ENCODE measurements at regions not wholly inside any gene's neighbourhood (a gene's known extent, or its start where the extent isn't known, plus 50 kb on each side); places are given as distances from the start of the nearest gene placed in this dataset.
A peak's percentile ranks its signal among the peaks of the same experiment; 100 is the strongest.
"Not testable (repeated sequence)": the region's sequence is repeated elsewhere in the genome, so short reads cannot be mapped to it uniquely, and the experiment has no call there.

- Histone ChIP-seq H3K9ac (ENCODE audit: low read length) (no peak overlapping the region), H3K9me2 (replicated peaks; ENCODE audit: insufficient read depth, low read length) (no peaks in the 10 kb centered on the region), H3K27me3 (replicated peaks; ENCODE audit: insufficient read depth, low read length) (no peaks in the 10 kb centered on the region), H3K4me2 (ENCODE audit: low read depth, low read length) (no peak overlapping the region), H4K20me1 (ENCODE audit: insufficient read depth, low read length) (peaks cover 16% of the 10 kb centered on the region), H3F3A (ENCODE audit: insufficient read depth, low read length) (peaks cover 15% of the 10 kb centered on the region), H3K36me3 (replicated peaks; ENCODE audit: insufficient read depth, low read length) (no peaks in the 10 kb centered on the region), H3K4me3 (ENCODE audit: low read length) (no peak overlapping the region), H3K79me2 (ENCODE audit: low read length) (peaks cover 88% of the 10 kb centered on the region), H3K27ac (ENCODE audit: low read length) (no peak overlapping the region), H3K9me3 (replicated peaks; ENCODE audit: insufficient read depth, low read length) (no peaks in the 10 kb centered on the region), H3K4me1 (ENCODE audit: low read length) (peaks cover 13% of the 10 kb centered on the region), H2AFZ (ENCODE audit: low read length) (no peak overlapping the region)
- no peak for DNase-seq
- no peak for TF ChIP-seq EZH2 (optimal IDR thresholded peaks at IDR 0.05; ENCODE audit: low read depth, low read length)
These were observed 271.7 kb upstream of the MKLN1 start for GRCh38 chr7:131056007-131056406.

GRCh38 chr7:131057015-131057793, 270.5 kb upstream of the MKLN1 start:
- Histone ChIP-seq H3K27me3 (replicated peaks; ENCODE audit: insufficient read depth, low read length) (no peaks in the 10 kb centered on the region), H2AFZ (ENCODE audit: low read length) (no peak overlapping the region), H3K4me2 (ENCODE audit: low read depth, low read length) (peak overlapping the region; percentile 55), H3K4me1 (ENCODE audit: low read length) (peaks cover 13% of the 10 kb centered on the region), H3F3A (ENCODE audit: insufficient read depth, low read length) (peaks cover 15% of the 10 kb centered on the region), H3K79me2 (ENCODE audit: low read length) (peaks cover 92% of the 10 kb centered on the region), H3K9me2 (replicated peaks; ENCODE audit: insufficient read depth, low read length) (no peaks in the 10 kb centered on the region), H4K20me1 (ENCODE audit: insufficient read depth, low read length) (peaks cover 13% of the 10 kb centered on the region), H3K4me3 (ENCODE audit: low read length) (peak overlapping the region; percentile 5; the same call in 1 of the 2 replicates), H3K27ac (ENCODE audit: low read length) (peak overlapping the region; percentile 66), H3K9ac (ENCODE audit: low read length) (peak overlapping the region; percentile 22; the same call in 1 of the 2 replicates), H3K9me3 (replicated peaks; ENCODE audit: insufficient read depth, low read length) (no peaks in the 10 kb centered on the region), H3K36me3 (replicated peaks; ENCODE audit: insufficient read depth, low read length) (no peaks in the 10 kb centered on the region)
- TF ChIP-seq EZH2 (optimal IDR thresholded peaks at IDR 0.05; ENCODE audit: low read depth, low read length) (no peak), CTCF (IDR thresholded peaks at IDR 0.05; ENCODE audit: low read length) (no peak), EZH2phosphoT487 (IDR thresholded peaks at IDR 0.05; ENCODE audit: low read length) (no peak)
- peak; percentile 89 for DNase-seq

GRCh38 chr7:131057794-131058070, 269.9 kb upstream of the MKLN1 start:
- H3K4me2 ChIP-seq (ENCODE audit: low read depth, low read length): peak overlapping the region; percentile 55
- H3K79me2 ChIP-seq (ENCODE audit: low read length): peaks cover 92% of the 10 kb centered on the region
- H3K9ac ChIP-seq (ENCODE audit: low read length): peak overlapping the region; percentile 22; the same call in 1 of the 2 replicates

GRCh38 chr7:131058561-131059288, 269.0 kb upstream of the MKLN1 start:
- H3K4me3 ChIP-seq (ENCODE audit: low read length); H2AFZ ChIP-seq (ENCODE audit: low read length); H3K9me2 ChIP-seq (replicated peaks; ENCODE audit: insufficient read depth, low read length); H3K9ac ChIP-seq (ENCODE audit: low read length); DNase-seq; H3K36me3 ChIP-seq (replicated peaks; ENCODE audit: insufficient read depth, low read length); H3K9me3 ChIP-seq (replicated peaks; ENCODE audit: insufficient read depth, low read length); H3K27ac ChIP-seq (ENCODE audit: low read length); H3K27me3 ChIP-seq (replicated peaks; ENCODE audit: insufficient read depth, low read length): not testable (repeated sequence)
- peak overlapping the region; percentile 55; the same call in 1 of the 2 replicates for H3K4me2 ChIP-seq (ENCODE audit: low read depth, low read length)
- peaks cover 15% of the 10 kb centered on the region for H3F3A ChIP-seq (ENCODE audit: insufficient read depth, low read length)
- H3K79me2 ChIP-seq (ENCODE audit: low read length): peaks cover 92% of the 10 kb centered on the region
- peaks cover 13% of the 10 kb centered on the region for H3K4me1 ChIP-seq (ENCODE audit: low read length)
- H4K20me1 ChIP-seq (ENCODE audit: insufficient read depth, low read length): peaks cover 16% of the 10 kb centered on the region

More at GRCh38 chr7:131057794-131058070, 269.9 kb upstream of the MKLN1 start:
- Histone ChIP-seq H4K20me1 (ENCODE audit: insufficient read depth, low read length) (peaks cover 13% of the 10 kb centered on the region), H2AFZ (ENCODE audit: low read length) (no peak overlapping the region), H3F3A (ENCODE audit: insufficient read depth, low read length) (peaks cover 15% of the 10 kb centered on the region), H3K9me2 (replicated peaks; ENCODE audit: insufficient read depth, low read length) (no peaks in the 10 kb centered on the region), H3K27me3 (replicated peaks; ENCODE audit: insufficient read depth, low read length) (no peaks in the 10 kb centered on the region), H3K4me1 (ENCODE audit: low read length) (peaks cover 13% of the 10 kb centered on the region), H3K36me3 (replicated peaks; ENCODE audit: insufficient read depth, low read length) (no peaks in the 10 kb centered on the region), H3K9me3 (replicated peaks; ENCODE audit: insufficient read depth, low read length) (no peaks in the 10 kb centered on the region), H3K4me3 (ENCODE audit: low read length) (peak overlapping the region; percentile 5; the same call in 1 of the 2 replicates), H3K27ac (ENCODE audit: low read length) (peak overlapping the region; percentile 66; the same call in 1 of the 2 replicates)
- peak; percentile 52 for DNase-seq
- no peak for TF ChIP-seq EZH2 (optimal IDR thresholded peaks at IDR 0.05; ENCODE audit: low read depth, low read length)

GRCh38 chr7:131059401-131059800, 268.3 kb upstream of the MKLN1 start:
- H3K9me2 ChIP-seq (replicated peaks; ENCODE audit: insufficient read depth, low read length); H3K36me3 ChIP-seq (replicated peaks; ENCODE audit: insufficient read depth, low read length); DNase-seq; H3K9ac ChIP-seq (ENCODE audit: low read length); H3K9me3 ChIP-seq (replicated peaks; ENCODE audit: insufficient read depth, low read length); H3K4me2 ChIP-seq (ENCODE audit: low read depth, low read length); H3K27me3 ChIP-seq (replicated peaks; ENCODE audit: insufficient read depth, low read length); H3K27ac ChIP-seq (ENCODE audit: low read length); H3K4me3 ChIP-seq (ENCODE audit: low read length); H2AFZ ChIP-seq (ENCODE audit: low read length): not testable (repeated sequence)
- H3F3A ChIP-seq (ENCODE audit: insufficient read depth, low read length): peaks cover 15% of the 10 kb centered on the region
- peaks cover 13% of the 10 kb centered on the region for H3K4me1 ChIP-seq (ENCODE audit: low read length)
- H4K20me1 ChIP-seq (ENCODE audit: insufficient read depth, low read length): peaks cover 18% of the 10 kb centered on the region
- peaks cover 93% of the 10 kb centered on the region for H3K79me2 ChIP-seq (ENCODE audit: low read length)
